Stomach (tissue), 8 donors: ENCODE measurements at regions not wholly inside any gene's neighbourhood (a gene's known extent, or its start where the extent isn't known, plus 50 kb on each side); places are given as distances from the start of the nearest gene placed in this dataset.
A peak's percentile ranks its signal among the peaks of the same experiment; 100 is the strongest.

ENCODE experiments used
- DNase-seq, 2 donors: peaks; one replicate each; pipeline versions ENCODE4 v3.0.0 to v3.0.0-alpha.2; 2013 to 2019
- H3K27ac ChIP-seq, 5 donors: fragments of 200-600 bp in 4 of 5; sonication (generic) in 4 of 5; one replicate each; pipeline ENCODE4 v1.5.1; 2013 to 2019; ENCODE audit warnings: mild to moderate bottlenecking in 1 of 5, moderate library complexity in 1 of 5
- H3K27me3 ChIP-seq, 3 donors: fragments of 200-600 bp; sonication (generic); one replicate each; pipeline ENCODE4 v1.5.1; 2017 to 2019; ENCODE audit warnings: mixed run types in 1 of 3
- H3K36me3 ChIP-seq, 4 donors: fragments of 200-600 bp; sonication (generic); 1 replicate in 3 of 4; 2 replicates in 1 of 4; pipeline ENCODE4 v1.5.1; 2016 to 2019
- H3K4me1 ChIP-seq, 4 donors: fragments of 200-600 bp; sonication (generic); one replicate each; pipeline ENCODE4 v1.5.1; 2016 to 2019
- H3K4me3 ChIP-seq, 4 donors: fragments of 200-600 bp; sonication (generic) in 3 of 4; one replicate each; pipeline ENCODE4 v1.5.1; 2016 to 2019; ENCODE audit warnings: mild to moderate bottlenecking in 1 of 4
- H3K9me3 ChIP-seq, 4 donors: fragments of 200-600 bp; sonication (generic); one replicate each; pipeline ENCODE4 v1.5.1; 2016 to 2019
- EP300 ChIP-seq: sonication (generic); formaldehyde crosslinking; IDR thresholded peaks from one replicate; pipeline ENCODE4 v1.6.1; 2017; ENCODE audit warnings: antibody characterized with exemption
- POLR2A ChIP-seq, 4 donors: fragments of 450-650 bp; IDR thresholded peaks; one replicate each; pipeline ENCODE4 v1.6.1; 2016; ENCODE audit warnings: antibody characterized with exemption in 4 of 4, control low read depth in 2 of 4, mild to moderate bottlenecking in 1 of 4, moderate library complexity in 1 of 4
- POLR2AphosphoS5 ChIP-seq, 3 donors: sonication (generic); formaldehyde crosslinking; IDR thresholded peaks; one replicate each; pipeline ENCODE4 v1.6.1; 2016; ENCODE audit warnings: antibody characterized with exemption in 3 of 3
- WGBS, 5 donors: extraction: QIAGEN DNeasy Blood & Tissue Kit in 3 of 5; methylation state at CpG; one replicate each; pipeline versions ENCODE4 v1.1.5 to v1.1.7; 2013 to 2018; 5-methylcytosine and 5-hydroxymethylcytosine counted together
- intact Hi-C: fragments of 100-400 bp; cut with DNase I; formaldehyde crosslinking; loops from one replicate; pipeline ENCODE4 v1.15.1; 2023; ENCODE audit warnings: low total_unique reads
- TF ChIP-seq, protein P1 (sequence below), 7 experiments: fragments of 450-650 bp in 4 of 7; fragments of 200-600 bp in 3 of 7; sonication (generic) in 3 of 7; IDR thresholded peaks; one replicate each; pipeline ENCODE4 v1.5.1; 2016 to 2019; ENCODE audit warnings: antibody characterized with exemption in 7 of 7, control low read depth in 2 of 7, mild to moderate bottlenecking in 1 of 7
- donor health status: healthy with polysubstance abuse.
- donor health status: Bipolar disorder and iron deficiency.
- donor health status: healthy.

DNA sequence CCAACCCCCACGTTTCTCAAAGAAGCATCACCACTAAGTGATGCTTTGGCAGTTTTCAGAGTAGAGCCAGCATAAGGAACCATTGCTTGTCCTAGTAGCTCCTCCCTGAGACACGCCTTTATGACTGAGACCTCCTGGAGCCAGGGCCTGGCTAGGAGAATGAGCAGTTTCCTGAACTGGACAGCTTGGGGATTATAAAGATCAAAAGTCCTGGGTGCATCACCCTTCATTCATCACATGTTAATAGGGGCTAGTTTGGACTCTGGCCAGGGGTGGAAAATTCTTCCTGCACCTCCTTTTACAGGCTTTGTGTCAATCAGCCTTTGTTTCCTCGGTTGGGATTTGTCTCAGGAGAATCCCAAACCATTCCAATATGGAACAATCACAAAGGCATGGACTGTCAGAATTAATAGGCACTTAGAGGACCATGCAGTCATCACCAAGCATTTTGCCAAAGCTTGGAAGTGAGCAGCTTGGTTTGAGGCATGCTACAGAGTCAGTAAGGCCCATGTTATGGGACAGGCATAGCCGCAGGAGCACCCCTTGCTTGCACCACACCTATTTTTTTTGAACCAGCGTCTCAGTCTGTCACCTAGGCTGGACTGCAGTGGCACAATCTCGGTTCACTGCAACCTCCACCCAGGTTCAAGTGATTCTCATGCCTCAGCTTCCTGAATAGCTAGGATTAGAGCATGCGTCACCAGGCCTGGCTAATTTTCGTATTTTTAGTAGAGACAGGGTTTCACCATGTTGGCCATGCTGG lies 64.9 kb upstream of the TGM3 start:
- Histone ChIP-seq H3K27ac (no peak overlapping the region), H3K27me3 (no peaks in the 10 kb centered on the region), H3K9me3 (no peaks in the 10 kb centered on the region), H3K4me3 (no peak overlapping the region), H3K4me1 (no peaks in the 10 kb centered on the region), H3K36me3 (no peaks in the 10 kb centered on the region)
- intact Hi-C loops = no loop called here
- DNase-seq = no peak
- 78 to 94% (median 84%) methylated on average over 8 of the region's 8 CpGs for WGBS, 5 donors
- TF ChIP-seq POLR2A (IDR thresholded peaks at IDR 0.05) = no peak

DNA sequence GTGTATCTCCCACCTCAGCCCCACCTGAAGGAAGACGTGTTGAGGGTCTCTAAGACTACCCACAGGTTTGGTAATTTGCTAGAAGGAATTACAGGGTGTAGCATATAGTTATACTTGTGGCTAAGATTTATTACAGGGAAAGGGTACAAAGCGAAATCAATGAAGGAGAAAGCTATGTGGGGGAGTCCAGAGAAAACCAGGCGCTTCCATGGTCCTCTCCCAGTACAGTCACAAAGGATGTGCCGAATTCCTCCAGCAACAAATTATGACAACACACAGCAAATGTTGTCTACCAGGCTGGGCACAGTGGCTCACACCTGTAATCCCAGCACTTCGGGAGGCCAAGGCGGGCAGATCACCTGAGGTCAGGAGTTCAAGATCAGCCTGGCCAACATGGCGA lies 64.1 kb upstream of the TGM3 start:
- Histone ChIP-seq H3K27me3 (no peaks in the 10 kb centered on the region), H3K9me3 (no peaks in the 10 kb centered on the region), H3K27ac (no peak overlapping the region), H3K4me1 (no peaks in the 10 kb centered on the region), H3K36me3 (no peaks in the 10 kb centered on the region), H3K4me3 (no peak overlapping the region)
- intact Hi-C loops = no loop called here
- 92 to 97% (median 93%) methylated on average over 7 of the region's 7 CpGs for WGBS, 5 donors
- TF ChIP-seq EP300 (no peak), POLR2A (IDR thresholded peaks at IDR 0.05) (no peak), POLR2AphosphoS5 (IDR thresholded peaks at IDR 0.05) (no peak)
- TF ChIP-seq, protein P1, sequence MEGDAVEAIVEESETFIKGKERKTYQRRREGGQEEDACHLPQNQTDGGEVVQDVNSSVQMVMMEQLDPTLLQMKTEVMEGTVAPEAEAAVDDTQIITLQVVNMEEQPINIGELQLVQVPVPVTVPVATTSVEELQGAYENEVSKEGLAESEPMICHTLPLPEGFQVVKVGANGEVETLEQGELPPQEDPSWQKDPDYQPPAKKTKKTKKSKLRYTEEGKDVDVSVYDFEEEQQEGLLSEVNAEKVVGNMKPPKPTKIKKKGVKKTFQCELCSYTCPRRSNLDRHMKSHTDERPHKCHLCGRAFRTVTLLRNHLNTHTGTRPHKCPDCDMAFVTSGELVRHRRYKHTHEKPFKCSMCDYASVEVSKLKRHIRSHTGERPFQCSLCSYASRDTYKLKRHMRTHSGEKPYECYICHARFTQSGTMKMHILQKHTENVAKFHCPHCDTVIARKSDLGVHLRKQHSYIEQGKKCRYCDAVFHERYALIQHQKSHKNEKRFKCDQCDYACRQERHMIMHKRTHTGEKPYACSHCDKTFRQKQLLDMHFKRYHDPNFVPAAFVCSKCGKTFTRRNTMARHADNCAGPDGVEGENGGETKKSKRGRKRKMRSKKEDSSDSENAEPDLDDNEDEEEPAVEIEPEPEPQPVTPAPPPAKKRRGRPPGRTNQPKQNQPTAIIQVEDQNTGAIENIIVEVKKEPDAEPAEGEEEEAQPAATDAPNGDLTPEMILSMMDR (IDR thresholded peaks at IDR 0.05) = no peak
- no peak for DNase-seq

DNA sequence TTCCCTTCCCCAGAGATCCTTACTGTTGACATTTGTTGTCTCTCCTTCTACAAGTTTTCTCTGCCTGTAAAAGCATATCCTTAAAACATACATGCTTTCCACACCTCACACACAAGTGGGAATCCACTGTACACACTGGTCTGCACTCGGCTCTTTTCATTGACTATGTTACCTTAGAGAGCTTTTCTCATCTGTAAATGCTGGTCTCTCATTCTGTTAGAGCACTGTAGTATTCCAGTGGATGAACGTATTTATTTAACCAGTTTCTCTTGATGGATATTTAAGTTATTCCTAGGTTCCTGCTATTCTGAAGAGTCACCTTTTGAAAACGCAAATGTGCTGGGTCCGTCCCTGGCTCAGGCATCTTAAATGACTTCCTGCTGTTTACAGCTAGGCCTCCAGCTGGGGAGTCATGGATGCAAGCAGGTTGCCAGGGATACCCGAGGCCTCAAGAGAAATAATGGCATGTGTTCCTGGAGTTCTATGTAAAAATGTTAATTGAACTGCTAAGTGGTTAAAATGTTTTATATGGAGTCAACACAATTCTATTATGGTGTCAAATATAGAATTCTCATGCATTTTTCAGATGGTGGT lies 61.1 kb upstream of the TGM3 start:
- no peaks in the 10 kb centered on the region for H3K4me1 ChIP-seq
- H3K27me3 ChIP-seq = no peaks in the 10 kb centered on the region
- H3K36me3 ChIP-seq = no peaks in the 10 kb centered on the region
- DNase-seq = peak in 1 of 2 donors; percentile 59
- TF ChIP-seq EP300 (no peak), POLR2A (IDR thresholded peaks at IDR 0.05) (no peak), POLR2AphosphoS5 (IDR thresholded peaks at IDR 0.05) (no peak)
- TF ChIP-seq, protein P1 (IDR thresholded peaks at IDR 0.05) = no peak
- H3K4me3 ChIP-seq = no peak overlapping the region
- no peaks in the 10 kb centered on the region for H3K9me3 ChIP-seq
- no peak overlapping the region for H3K27ac ChIP-seq
- intact Hi-C loops = no loop called here
- WGBS, 5 donors = 49 to 56% (median 54%) methylated on average over 5 of the region's 5 CpGs

DNA sequence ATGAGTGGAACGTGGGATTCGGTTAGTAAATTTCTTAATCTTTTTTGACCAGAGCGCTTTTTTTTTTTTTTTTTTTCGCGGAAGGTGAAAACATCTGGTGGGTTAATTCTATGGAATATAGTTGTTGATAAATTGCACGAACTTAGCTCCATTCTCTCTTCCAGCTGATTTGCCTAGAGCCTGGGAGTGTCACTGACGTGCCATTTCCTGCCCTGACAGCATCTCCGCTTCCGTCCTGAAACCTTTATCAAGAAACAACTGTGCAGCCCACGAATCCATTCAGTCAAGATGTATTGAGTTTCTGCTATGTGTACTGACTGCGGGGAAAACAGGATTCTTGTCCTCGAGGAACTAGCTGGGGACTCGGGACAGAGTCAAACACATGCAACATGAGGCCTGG lies 59.5 kb upstream of the TGM3 start:
- 54 to 68% (median 63%) methylated on average over 13 of the region's 13 CpGs for WGBS, 5 donors
- Histone ChIP-seq H3K27ac (no peak overlapping the region), H3K4me1 (no peaks in the 10 kb centered on the region), H3K4me3 (no peak overlapping the region), H3K9me3 (no peaks in the 10 kb centered on the region), H3K36me3 (no peaks in the 10 kb centered on the region), H3K27me3 (no peaks in the 10 kb centered on the region)
- no peak for DNase-seq
- no peak for TF ChIP-seq POLR2A (IDR thresholded peaks at IDR 0.05)
- TF ChIP-seq, protein P1 (IDR thresholded peaks at IDR 0.05) = no peak
- TF ChIP-seq EP300 = no peak
- TF ChIP-seq POLR2AphosphoS5 (IDR thresholded peaks at IDR 0.05) = no peak
- intact Hi-C loops = no loop called here

DNA sequence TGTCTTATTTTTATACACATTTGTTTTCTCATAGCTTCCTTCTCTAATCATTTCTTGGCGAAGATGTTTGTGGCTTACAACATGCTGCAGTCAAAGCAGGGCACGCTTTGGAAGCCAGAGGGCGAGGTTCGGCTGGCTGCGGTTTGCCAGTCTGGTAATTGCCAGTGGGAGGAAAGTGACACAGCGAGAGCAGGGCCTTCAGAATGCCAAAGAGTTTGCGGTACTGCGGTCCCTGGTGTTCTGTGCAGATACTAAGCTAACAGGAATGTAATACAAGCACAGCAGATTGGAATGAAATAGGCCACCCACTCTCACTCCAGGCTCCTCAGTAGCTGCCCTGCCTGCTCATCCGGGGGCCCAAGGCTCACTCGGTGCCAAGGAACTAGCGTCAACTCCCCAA lies 58.7 kb upstream of the TGM3 start:
- no peaks in the 10 kb centered on the region for H3K27me3 ChIP-seq
- 54 to 75% (median 68%) methylated on average over 10 to 11 of the region's 11 CpGs for WGBS, 5 donors
- H3K36me3 ChIP-seq = no peaks in the 10 kb centered on the region
- H3K27ac ChIP-seq = no peak overlapping the region
- no peak overlapping the region for H3K4me3 ChIP-seq
- H3K4me1 ChIP-seq = no peaks in the 10 kb centered on the region
- peak; percentile 15 to 43 for DNase-seq
- no peaks in the 10 kb centered on the region for H3K9me3 ChIP-seq
- TF ChIP-seq POLR2A (IDR thresholded peaks at IDR 0.05) (no peak), POLR2AphosphoS5 (IDR thresholded peaks at IDR 0.05) (no peak), EP300 (no peak)
- TF ChIP-seq, protein P1 (IDR thresholded peaks at IDR 0.05) = no peak
- intact Hi-C loops = no loop called here
